IPS DF 19.7 (cell line): ENCODE measurements at regions not wholly inside any gene's neighbourhood (a gene's known extent, or its start where the extent isn't known, plus 50 kb on each side); places are given as distances from the start of the nearest gene placed in this dataset.
"Not testable (repeated sequence)": the region's sequence is repeated elsewhere in the genome, so short reads cannot be mapped to it uniquely, and the experiment has no call there.

Experiments used
- DNase-seq: peaks from one replicate; pipeline ENCODE4 v3.0.0-alpha.2; 2013; ENCODE audit warnings: low read depth, low spot score

DNA sequence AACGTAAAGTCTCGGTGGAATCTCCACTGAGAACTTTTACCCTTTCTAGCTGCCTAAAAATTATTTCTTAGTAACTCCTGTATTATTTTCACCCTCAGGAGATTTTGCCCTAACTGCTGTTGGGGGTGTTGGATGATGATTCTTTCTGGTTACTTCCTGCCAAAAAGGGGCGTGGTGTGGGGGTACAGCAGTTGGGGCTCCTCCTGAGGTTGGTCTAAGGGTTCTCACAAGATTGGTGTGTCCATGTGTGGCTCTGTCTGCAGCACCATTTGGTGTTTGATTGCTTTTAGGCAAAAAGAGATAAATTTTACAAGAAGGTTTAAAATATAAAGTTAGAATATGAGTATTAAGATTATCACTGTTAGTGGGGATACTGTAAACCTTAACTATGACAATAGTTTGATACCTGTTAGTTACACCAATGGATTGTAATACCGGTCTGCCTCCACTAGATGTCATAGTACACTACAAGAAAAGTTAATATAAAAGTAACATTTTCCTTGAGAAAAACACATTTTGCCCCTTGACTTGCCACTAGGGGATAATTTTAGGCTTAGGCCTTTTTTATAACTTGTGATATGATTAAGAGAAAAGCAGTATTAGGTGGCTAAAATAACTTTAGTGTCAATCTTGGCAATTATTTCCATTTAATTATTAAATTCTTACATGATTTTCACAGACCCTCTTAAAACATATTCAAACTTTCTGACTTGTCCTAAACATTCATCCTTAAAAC is 928.7 kb downstream of the IPMK start:
- DNase-seq: no peak

DNA sequence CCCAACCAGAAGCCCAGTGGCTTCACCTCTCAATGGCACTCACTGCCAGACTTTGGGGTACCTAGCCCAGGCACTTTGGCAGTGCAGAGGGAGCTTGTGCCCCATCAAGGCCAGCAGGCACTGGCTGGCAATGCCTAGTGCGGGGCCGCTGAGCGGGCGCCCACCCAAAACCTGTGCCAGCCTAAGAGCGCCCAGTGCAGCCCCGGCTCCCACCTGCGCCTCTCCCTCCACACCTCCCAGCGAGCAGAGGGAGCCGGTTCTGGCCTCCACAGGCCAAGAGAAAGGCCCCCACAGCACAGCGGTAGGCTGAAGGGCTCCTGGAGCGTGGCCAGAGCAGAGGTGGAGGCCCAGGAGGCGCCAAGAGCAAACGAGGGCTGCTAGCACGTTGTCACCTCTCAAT is 930.8 kb downstream of the IPMK start:
- no peak for DNase-seq

DNA sequence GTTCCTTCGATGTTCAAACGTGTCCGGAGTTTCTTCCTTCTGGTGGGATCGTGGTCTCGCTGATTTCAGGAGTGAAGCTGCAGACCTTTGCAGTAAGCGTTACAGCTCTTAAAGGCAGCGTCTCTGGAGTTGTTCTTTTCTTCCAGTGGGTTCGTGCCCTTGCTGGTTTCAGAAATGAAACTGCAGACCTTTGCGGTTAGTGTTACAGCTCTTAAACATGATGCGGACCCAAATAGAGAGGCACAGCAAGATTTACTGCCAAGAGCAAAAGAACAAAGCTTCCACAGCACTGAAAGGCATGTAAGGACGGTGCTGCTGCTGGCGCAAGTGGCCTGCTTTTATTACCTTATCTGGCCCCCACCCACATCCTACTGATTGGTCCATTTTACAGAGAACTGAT is 931.4 kb downstream of the IPMK start:
- no peak for DNase-seq

DNA sequence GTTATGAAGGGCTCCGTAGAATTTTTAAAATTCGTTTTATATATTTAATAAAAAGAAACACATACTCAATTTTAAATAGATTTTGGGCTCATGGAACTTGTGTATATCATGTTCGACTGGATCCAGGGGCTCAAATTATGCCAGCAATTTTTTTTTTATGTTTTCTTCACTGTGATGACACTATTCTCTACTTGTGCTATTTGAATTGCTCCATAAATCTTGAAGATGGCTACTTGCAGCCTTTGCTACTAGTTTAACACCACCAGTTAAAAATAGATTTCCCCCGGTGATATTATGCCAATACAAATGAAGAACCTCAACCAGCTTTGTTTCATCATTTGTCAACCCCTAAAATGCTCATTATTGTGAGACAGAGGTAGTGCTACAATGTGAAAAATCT is 933.2 kb downstream of the IPMK start:
- no peak for DNase-seq

DNA sequence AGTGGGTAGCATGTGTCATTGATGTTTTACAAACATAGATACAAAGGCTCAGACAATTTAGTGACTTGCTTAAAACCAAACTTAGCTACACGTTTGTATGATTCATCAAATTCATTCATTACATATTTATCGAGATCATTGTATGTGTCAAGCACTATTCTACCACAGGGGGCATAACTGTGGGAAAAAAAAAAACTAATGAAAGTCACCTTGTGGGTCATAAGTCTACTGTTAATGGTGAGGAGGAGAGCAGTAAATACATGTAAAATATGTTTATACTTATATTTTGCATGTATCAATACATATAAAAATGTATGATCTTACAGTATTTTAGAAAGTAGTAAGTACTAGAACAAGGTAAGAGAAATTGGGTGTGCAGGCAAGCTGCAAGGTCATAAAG is 933.8 kb downstream of the IPMK start:
- DNase-seq: no peak

DNA sequence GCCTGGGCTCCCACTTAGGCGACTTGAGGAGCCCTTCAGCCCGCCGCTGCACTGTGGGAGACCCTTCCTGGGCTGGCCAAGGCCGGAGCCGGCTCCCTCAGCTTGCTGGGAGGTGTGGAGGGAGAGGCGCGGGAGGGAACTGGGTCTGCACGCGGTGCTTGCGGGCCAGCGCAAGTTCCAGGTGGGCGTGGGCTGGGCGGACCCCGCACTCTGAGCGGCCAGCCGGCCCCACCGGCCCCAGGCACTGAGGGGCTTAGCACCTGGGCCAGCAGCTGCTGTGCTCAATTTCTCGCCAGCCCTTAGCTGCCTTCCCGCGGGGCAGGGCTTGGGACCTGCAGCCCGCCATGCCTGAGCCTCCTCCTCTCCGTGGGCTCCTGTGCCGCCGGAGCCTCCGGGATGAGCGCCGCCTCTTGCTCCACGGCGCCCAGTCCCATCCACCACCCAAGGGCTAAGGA is 946.3 kb downstream of the IPMK start:
- DNase-seq: not testable (repeated sequence)

DNA sequence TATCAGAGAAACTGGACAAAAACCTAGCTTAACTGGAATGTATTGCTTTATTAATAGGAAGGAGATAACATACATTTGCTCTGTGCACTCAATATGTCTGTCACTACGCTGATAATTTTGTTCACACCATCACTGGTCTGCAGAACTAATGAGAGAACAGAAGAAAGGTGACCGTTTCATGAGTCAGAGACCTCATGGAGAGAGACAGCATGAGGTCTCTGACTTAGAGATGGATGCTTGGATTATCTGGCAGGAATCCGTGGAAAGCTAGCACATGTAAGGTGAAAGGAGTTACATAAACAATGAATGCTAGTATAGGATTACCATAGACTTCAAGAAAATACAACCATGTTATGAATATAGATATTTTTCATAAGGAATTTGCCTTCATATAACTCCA is 947.3 kb downstream of the IPMK start:
- no peak for DNase-seq

DNA sequence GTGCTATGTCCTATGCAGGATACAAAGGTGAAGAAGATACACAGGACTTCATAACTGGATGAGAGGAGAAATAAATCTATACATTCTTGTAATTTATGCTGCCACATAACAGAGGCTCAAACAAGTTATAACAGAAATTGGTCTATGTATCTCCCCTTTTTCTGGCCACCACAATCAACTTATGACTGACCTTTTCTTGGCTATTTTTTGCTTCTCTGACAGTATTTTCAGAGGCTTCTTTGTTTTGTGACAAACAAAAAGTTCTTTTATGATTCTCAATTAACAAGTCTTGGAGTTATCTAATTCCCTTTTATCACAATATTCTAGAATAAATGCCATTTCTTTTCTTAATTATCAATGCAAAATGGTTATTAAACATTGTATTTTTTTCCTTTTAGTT is 953.0 kb upstream of the ZWINT start:
- no peak for DNase-seq

DNA sequence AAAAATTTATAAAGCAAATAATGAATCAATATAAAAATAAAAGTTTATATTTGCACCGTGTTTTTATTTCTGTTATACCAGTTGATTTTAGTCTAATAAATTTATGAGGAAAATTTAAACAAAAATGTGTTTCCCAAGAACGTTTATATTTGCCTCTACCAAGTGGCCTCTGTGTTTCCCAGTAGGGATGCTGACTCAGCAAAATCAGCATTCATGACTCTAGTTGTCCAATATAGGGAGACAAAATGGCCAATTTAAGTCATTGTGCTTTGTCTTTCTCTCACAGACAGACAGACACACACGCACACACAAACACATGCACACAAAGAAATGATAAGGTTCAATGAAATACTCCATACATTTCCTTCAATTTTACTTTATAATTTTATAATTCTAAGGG is 942.5 kb upstream of the ZWINT start:
- DNase-seq: no peak

DNA sequence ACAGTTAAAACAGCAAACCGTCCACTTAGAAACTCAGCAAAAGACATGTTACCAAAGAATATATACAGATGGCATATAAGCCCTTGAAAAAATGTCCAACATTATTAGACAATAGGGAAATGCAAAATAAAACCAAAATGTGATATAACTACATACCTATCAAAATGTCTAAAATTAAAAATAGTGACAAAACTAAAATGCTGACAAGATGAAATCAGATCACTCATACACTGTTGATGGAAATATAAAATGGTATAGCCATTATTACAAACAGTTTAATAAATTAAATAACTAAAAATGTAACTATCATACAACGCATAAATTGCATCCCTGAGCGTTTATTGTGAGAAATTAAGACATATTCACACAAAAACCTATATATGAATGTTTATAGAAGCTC is 939.7 kb upstream of the ZWINT start:
- no peak for DNase-seq

DNA sequence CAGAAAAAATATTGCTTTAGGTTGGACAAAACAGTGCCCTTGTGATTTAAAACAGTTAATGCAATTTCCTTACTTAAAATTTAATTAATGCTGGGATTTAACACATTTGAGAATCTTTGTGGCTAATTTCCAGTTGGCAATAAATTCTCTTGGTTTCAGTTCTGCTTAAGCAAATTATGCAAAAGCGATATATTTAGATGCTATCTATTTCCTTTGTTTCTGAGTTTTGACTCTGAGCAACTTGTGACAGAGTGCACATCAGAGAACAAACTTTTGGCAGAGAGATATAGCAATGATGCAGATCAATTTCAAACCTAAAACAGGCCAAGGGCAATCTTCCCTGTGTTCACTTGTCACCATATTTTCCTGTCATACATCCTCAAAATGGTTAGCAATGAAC is 933.6 kb upstream of the ZWINT start:
- DNase-seq: no peak

DNA sequence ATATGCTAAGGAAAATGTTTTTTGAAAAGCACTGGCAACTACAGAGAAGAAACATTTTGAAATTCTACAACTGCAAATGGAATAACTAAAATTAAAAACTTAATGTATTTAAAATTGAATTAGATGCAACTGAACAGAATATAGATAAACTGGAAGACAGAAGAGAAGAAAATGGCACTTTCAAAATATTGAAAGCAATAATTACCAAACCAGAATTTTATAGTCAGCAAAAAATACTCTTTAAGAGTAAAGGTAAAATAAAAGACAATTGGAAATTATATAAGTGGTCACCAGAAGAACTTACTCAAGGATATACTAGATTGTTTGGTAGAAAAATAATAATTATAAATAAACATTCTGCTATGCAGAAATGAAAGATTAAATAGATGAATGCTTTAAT is 927.7 kb upstream of the ZWINT start:
- DNase-seq: no peak

DNA sequence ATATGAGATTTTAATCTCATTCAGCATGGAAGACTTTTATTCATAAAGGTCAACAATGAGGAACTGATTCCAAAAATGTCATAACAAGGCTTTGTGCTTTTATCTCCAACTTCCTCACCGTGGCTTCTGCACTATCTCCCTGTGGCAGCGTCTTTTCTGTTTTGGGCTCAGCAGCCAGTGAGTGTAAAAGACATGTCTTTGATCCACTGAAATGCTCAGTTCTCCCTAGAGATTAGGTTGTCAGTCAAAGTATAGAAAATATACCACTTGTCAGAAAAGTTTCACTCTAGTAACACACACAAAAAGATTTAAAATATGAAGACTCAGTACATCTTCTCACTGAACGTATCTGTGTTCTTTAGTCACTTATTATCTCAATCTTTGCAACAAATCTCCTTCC is 901.8 kb upstream of the ZWINT start:
- no peak for DNase-seq

DNA sequence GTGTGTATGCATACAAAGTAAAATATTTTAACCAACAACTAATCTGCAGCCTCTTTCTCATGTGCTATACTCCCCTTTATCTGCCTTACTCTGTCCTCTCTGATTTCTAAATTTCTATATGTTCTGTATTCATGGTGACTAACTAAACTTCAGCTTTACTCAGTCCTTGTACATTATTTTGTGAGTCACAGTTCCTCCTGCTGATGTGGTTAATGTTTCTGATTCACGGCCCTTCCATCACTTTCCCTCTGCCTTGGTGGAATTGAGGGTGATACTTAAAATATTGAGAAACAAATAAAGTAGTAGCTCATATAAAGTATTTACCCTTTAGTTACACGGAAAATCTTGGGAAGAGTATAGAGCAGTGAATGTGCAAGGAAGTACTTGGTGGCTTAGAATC is 899.1 kb upstream of the ZWINT start:
- no peak for DNase-seq

DNA sequence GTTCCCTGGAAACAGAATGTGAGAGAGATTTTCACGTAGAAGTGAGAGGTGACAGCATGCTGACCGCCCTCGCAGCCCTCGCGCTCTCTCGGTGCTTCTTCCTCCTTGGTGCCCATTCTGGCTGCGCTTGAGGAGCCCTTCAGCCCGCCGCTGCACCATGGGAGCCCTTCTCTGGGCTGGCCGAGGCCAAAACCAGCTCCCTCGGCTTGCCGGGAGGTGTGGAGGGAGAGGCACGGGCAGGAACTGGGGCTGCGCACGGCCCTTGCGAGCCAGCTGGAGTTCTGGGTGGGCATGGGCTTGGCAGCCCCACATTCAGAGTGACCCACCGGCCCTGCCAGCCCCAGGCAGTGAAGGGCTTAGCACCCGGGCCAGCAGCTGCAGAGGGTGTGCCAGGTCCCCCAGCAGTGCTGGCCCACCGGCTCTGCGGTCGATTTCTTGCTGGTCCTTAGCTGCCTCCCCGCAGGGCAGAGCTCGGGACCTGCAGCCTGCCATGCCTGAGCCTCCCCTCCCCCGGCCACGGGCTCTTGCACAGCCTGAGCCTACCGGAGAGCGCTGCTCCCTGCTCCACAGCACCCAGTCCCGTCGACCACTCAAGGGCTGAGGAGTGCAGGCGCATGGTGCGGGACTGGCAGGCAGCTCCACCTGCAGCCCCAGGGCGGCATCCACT is 888.7 kb upstream of the ZWINT start:
- no peak for DNase-seq

DNA sequence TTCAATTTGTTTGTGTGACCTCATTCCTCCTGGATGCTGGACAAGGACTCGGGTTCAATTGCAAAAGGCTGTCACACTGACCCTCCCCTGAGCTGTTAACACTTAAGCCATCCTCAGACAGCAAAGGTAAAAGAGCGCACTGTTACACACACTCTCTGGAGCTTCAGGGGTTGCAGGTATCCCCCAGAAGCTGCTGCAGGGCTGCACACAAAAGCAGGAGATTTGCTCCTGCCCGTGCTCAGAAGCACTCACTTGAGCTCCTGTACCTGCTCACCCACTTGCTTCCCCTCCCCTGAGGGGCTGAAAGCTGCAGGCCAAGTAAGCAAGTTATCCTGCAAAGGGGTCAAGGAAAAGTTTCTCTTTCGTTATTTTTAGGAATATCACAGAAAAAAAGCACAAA is 886.2 kb upstream of the ZWINT start:
- no peak for DNase-seq

DNA sequence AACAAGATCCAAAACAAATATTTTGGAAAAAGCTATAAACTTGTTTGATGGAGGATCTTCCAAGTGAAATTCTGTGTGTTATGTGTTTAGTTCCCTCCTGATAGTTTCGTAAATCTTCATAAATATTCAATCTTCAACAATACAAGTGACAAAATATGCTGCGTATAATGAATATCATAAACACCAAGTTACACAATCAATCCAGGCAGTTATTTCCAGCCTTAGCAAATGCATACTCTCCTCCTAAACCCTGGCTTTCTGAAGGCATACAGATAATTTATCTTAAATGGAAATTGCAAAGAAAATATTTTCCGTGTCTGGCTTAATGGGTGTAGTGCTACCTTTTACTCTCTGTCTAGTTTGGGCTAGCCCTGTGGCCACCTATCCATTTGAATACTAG is 864.9 kb upstream of the ZWINT start:
- no peak for DNase-seq

DNA sequence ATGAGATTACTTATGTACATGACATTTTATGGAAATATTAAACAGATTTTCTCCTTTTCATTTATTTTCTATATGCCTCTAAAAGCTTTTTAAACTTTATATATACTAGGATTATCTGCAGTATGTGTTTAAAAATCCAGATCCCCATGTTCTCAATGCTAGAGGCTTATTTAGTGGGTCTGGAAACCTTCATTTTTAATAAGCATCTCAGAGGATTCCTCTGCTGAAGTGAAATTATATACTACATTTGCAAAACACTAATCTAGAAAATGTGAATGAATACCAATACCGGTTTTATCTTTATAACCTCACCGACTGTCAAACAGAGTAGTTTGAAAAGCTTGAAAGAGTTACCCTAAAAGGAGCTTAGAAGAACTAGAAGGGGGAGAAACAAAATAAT is 863.8 kb upstream of the ZWINT start:
- no peak for DNase-seq

DNA sequence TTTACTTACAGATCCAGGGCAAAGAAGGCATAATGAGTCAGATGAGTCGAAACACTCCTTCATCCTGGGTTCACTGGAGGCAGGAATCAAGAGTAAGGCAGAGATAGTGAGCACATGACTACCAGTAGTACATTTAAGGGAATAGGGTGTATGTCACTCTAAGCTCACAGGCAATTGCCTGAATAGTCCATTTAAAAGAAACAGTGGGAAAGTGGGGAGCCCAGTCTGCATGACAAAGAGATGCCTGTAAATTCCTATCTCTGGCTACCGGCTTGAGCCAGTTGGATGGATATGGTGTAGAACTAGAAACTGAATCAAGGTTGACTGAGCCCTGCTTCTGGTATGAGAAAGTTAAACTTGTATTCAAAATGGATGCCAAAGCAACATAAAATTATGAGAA is 861.5 kb upstream of the ZWINT start:
- peak; percentile 96 for DNase-seq

DNA sequence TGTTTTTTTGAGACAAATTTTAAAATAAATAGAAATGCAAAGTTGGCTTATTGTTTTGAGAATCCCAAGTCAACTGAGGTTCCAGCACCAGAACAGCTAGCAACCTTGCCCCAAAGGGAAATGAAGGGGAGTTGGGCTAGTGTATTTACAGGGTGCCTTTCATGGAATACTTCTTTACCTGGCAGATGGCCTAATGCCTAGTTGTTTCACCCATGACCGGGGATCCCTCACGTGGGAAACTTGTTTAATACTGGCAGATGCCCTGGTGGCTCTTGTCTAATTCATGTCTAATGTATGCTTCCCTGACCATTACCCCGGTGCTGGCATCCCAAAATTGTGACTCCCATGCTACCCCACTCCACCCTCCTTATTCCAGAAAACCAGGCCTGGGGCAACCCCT is 861.1 kb upstream of the ZWINT start:
- DNase-seq: no peak

DNA sequence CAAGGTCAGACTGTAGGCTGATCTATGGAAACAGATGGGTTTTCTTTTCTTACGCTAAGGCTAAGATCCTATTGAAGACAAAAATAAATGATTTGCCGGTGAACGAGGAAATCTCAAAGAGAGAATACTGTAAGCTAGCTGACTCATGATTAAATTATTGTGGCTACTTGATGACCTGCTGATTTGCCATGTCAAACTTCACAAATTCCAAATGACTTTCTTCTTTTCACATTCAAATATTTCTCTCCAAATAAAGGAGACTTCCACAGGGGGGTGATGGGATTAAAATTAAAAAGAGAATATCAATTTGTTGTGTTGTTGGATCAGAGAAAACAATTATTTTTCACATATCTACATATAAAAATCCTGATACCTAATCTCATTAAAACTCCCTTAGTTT is 860.6 kb upstream of the ZWINT start:
- no peak for DNase-seq

DNA sequence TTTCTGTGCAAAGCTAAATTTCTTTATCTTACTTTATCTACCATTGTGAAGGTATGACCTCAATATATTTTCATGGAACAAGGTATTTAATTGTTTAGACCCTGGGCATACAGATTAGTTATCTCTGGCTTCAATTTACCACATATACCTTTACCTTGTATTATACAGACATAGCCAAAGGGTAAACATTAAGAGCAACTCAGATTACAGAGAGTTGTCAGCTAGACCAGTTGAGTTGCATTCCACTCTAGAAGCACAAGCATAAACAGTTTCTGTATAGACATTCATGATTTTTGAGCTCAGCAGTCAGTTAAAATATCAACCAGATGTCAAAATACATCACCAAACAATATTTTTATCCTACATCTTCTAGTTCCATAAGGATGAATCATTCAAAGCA is 857.3 kb upstream of the ZWINT start:
- no peak for DNase-seq

DNA sequence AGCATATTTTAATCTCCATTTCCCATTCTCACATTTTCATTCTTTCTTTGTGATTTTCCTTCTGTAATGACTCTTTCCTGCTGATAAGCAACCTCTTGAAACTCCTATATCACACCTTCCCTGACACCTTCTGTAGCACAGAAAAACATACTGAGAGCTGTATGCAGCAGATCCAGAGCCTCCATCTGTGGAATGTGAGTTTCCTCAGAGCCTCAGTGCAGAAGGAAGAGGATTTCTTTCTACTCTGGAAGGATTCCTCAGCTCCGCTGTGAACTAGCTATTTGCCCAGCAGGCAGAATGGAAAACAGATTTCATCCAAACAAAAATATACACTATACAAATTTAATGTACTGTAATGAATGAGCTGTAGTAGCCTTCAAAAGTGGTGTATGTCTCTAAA is 841.3 kb upstream of the ZWINT start:
- DNase-seq: no peak

DNA sequence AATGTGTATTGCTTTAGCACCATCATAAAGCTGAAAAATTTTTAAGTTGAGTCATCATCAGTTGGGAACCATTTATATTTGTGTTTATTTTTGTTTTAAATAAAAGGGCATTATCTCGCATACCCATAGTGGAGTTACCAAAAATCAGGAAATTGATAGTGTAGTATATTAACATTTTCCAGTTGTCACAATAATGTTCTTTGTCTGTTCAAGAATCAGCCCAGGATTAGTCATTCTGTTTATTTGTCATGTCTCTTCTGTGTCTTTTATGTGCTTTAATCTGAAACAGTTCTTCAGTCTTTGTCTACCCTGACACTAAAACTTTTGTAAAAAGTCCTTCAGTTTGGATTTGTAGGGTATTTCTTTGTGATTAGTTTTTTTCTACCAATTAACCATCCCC is 827.8 kb upstream of the ZWINT start:
- DNase-seq: no peak
